Stimulated activated CD4-positive, alpha-beta T cell treated with anti-CD3 and anti-CD28 coated beads, Interleukin-12 subunit alpha, Interleukin-12 subunit beta, amount 100 ng/mL, for 24 hours (primary cell): ENCODE measurements at regions not wholly inside any gene's neighbourhood (a gene's known extent, or its start where the extent isn't known, plus 50 kb on each side); places are given as distances from the start of the nearest gene placed in this dataset.

ENCODE experiments used
- DNase-seq, 2 experiments: peaks; one replicate each; pipeline ENCODE4 v3.0.0-alpha.2; 2020; ENCODE audit warnings: low read depth in 2 of 2

GRCh38 chr4:153137677-153138630, 66.3 kb upstream of the TRIM2 start:
- DNase-seq = no peak

GRCh38 chr4:153138736-153139135, 65.5 kb upstream of the TRIM2 start:
- no peak for DNase-seq

- no peak for DNase-seq
Measured at GRCh38 chr4:153140294-153140693, 63.9 kb upstream of the TRIM2 start.

GRCh38 chr4:153141238-153141637, 63.0 kb upstream of the TRIM2 start:
- no peak for DNase-seq

- DNase-seq = peak in 1 of 2 experiments; percentile 43
Measured at GRCh38 chr4:153142700-153143438, 61.4 kb upstream of the TRIM2 start.

GRCh38 chr4:153143527-153144348, 60.5 kb upstream of the TRIM2 start:
- no peak for DNase-seq

- no peak for DNase-seq
Measured at GRCh38 chr4:153146031-153146430, 58.2 kb upstream of the TRIM2 start.

- DNase-seq = no peak
Measured at GRCh38 chr4:153146961-153147360, 57.3 kb upstream of the TRIM2 start.

- DNase-seq = no peak
Measured at GRCh38 chr4:153148791-153149190, 55.5 kb upstream of the TRIM2 start.

GRCh38 chr4:153151535-153152455, 52.4 kb upstream of the TRIM2 start:
- peak; percentile 24 to 45 for DNase-seq

- DNase-seq = peak; percentile 47 to 72
Measured at GRCh38 chr4:153152501-153153338, 51.5 kb upstream of the TRIM2 start.

GRCh38 chr4:153153339-153153871, 50.8 kb upstream of the TRIM2 start:
- DNase-seq = peak; percentile 54 to 70

GRCh38 chr4:153154007-153154975, 50.0 kb upstream of the TRIM2 start:
- DNase-seq = no peak
